OCI-LY1 (cell line): ENCODE measurements at regions not wholly inside any gene's neighbourhood (a gene's known extent, or its start where the extent isn't known, plus 50 kb on each side); places are given as distances from the start of the nearest gene placed in this dataset.

Experiments used
- H2AFZ ChIP-seq: fragments of 200-600 bp; sonication (generic), shearing (Covaris generic); 2 replicates; pipeline ENCODE4 v1.6.0; 2014; ENCODE audit warnings: antibody characterized with exemption, mild to moderate bottlenecking, low read length
- H3F3A ChIP-seq: fragments of 200-600 bp; sonication (generic), shearing (Covaris generic); 2 replicates; pipeline ENCODE4 v1.6.0; 2014; ENCODE audit warnings: mild to moderate bottlenecking, antibody characterized with exemption, low read length, moderate library complexity; ENCODE audit not compliant: insufficient read depth
- H3K27ac ChIP-seq: fragments of 200-600 bp; sonication (generic); 2 replicates; pipeline ENCODE4 v1.5.1; 2014; ENCODE audit warnings: low read length, mixed run types, mild to moderate bottlenecking, low read depth; ENCODE audit not compliant: poor library complexity, severe bottlenecking
- H3K27me3 ChIP-seq: fragments of 200-600 bp; sonication (generic); 2 replicates; pipeline ENCODE4 v1.6.0; 2014; ENCODE audit warnings: antibody characterized with exemption, mild to moderate bottlenecking, low read length, moderate library complexity; ENCODE audit not compliant: insufficient read depth
- H3K36me3 ChIP-seq: fragments of 200-600 bp; sonication (generic); 2 replicates; pipeline ENCODE4 v1.6.1; 2014; ENCODE audit warnings: mild to moderate bottlenecking, antibody characterized with exemption, low read length, moderate library complexity, mixed read lengths; ENCODE audit not compliant: insufficient read depth
- H3K4me1 ChIP-seq: fragments of 200-600 bp; sonication (generic); 2 replicates; pipeline ENCODE4 v1.5.1; 2014; ENCODE audit warnings: mild to moderate bottlenecking, low read length, moderate library complexity; ENCODE audit not compliant: insufficient read depth, severe bottlenecking
- H3K4me2 ChIP-seq: fragments of 200-600 bp; sonication (generic), shearing (Covaris generic); 2 replicates; pipeline ENCODE4 v1.6.1; 2014; ENCODE audit warnings: low read length
- H3K4me3 ChIP-seq: fragments of 200-600 bp; sonication (generic); 2 replicates; pipeline ENCODE4 v1.5.1; 2014; ENCODE audit warnings: low read length, low read depth, mild to moderate bottlenecking, mixed read lengths; ENCODE audit not compliant: poor library complexity, severe bottlenecking
- H3K79me2 ChIP-seq: fragments of 200-600 bp; shearing (Covaris generic); 2 replicates; pipeline ENCODE4 v1.6.1; 2016; ENCODE audit warnings: mixed run types, low read length, mixed read lengths; ENCODE audit not compliant: insufficient read depth
- H3K9ac ChIP-seq: fragments of 200-600 bp; sonication (generic), shearing (Covaris generic); 2 replicates; pipeline ENCODE4 v1.6.1; 2014; ENCODE audit warnings: mild to moderate bottlenecking, low read length, mixed read lengths
- H3K9me2 ChIP-seq: fragments of 200-600 bp; sonication (generic), shearing (Covaris generic); 2 replicates; pipeline ENCODE4 v1.6.1; 2014; ENCODE audit warnings: low read depth, mild to moderate bottlenecking, low read length, mixed read lengths
- H3K9me3 ChIP-seq: fragments of 200-600 bp; shearing (Covaris generic); 2 replicates; pipeline ENCODE4 v1.6.1; 2014; ENCODE audit warnings: low read length, mixed read lengths
- H4K20me1 ChIP-seq: fragments of 200-600 bp; sonication (generic), shearing (Covaris generic); 2 replicates; pipeline ENCODE4 v1.6.0; 2016; ENCODE audit warnings: mild to moderate bottlenecking, low read length; ENCODE audit not compliant: insufficient read depth
- CTCF ChIP-seq: fragments of 200-600 bp; sonication (generic), shearing (Covaris generic); IDR thresholded peaks from 2 replicates; pipeline ENCODE4 v1.5.1; 2017; ENCODE audit warnings: mild to moderate bottlenecking, antibody characterized with exemption, low read length, moderate library complexity, mixed read lengths
- EZH2 ChIP-seq: fragments of 200-600 bp; sonication (generic), shearing (Covaris generic); IDR thresholded peaks from 2 replicates; pipeline ENCODE4 v1.8.0; 2017; ENCODE audit warnings: borderline replicate concordance, mixed run types, mild to moderate bottlenecking, antibody characterized with exemption, low read length, moderate library complexity, mixed read lengths

- Histone ChIP-seq H3K9me2 (no peaks in the 10 kb centered on the region), H3K9me3 (no peaks in the 10 kb centered on the region), H3F3A (no peaks in the 10 kb centered on the region), H3K4me1 (no peaks in the 10 kb centered on the region), H3K79me2 (no peaks in the 10 kb centered on the region), H3K4me3 (no peak overlapping the region), H2AFZ (no peak overlapping the region), H3K9ac (no peak overlapping the region), H4K20me1 (no peaks in the 10 kb centered on the region), H3K4me2 (no peak overlapping the region), H3K36me3 (no peaks in the 10 kb centered on the region), H3K27ac (no peak overlapping the region), H3K27me3 (no peaks in the 10 kb centered on the region)
- TF ChIP-seq CTCF (no peak), EZH2 (no peak)
These were observed 54.4 kb upstream of the IQCM start for GRCh38 chr4:149870008-149870407.

GRCh38 chr4:149881744-149882143, 66.1 kb upstream of the IQCM start:
- Histone ChIP-seq H3K79me2 (no peaks in the 10 kb centered on the region), H3K9ac (no peak overlapping the region), H3K9me3 (no peaks in the 10 kb centered on the region), H3F3A (no peaks in the 10 kb centered on the region), H2AFZ (no peak overlapping the region), H3K4me2 (no peak overlapping the region), H3K9me2 (no peaks in the 10 kb centered on the region), H3K4me3 (no peak overlapping the region), H3K27ac (no peak overlapping the region), H4K20me1 (no peaks in the 10 kb centered on the region), H3K27me3 (no peaks in the 10 kb centered on the region), H3K4me1 (no peaks in the 10 kb centered on the region), H3K36me3 (no peaks in the 10 kb centered on the region)
- TF ChIP-seq EZH2 (no peak), CTCF (no peak)

GRCh38 chr4:149882251-149882650, 66.6 kb upstream of the IQCM start:
- H4K20me1 ChIP-seq = no peaks in the 10 kb centered on the region
- no peaks in the 10 kb centered on the region for H3F3A ChIP-seq
- no peaks in the 10 kb centered on the region for H3K9me2 ChIP-seq
- H3K36me3 ChIP-seq = no peaks in the 10 kb centered on the region
- no peak overlapping the region for H3K4me3 ChIP-seq
- no peak overlapping the region for H3K27ac ChIP-seq
- H3K4me1 ChIP-seq = no peaks in the 10 kb centered on the region
- TF ChIP-seq EZH2 (no peak), CTCF (no peak)
- H3K9ac ChIP-seq = no peak overlapping the region
- no peaks in the 10 kb centered on the region for H3K79me2 ChIP-seq
- no peak overlapping the region for H2AFZ ChIP-seq
- H3K4me2 ChIP-seq = no peak overlapping the region
- H3K9me3 ChIP-seq = no peaks in the 10 kb centered on the region
- no peaks in the 10 kb centered on the region for H3K27me3 ChIP-seq
